Activated naive CD8-positive, alpha-beta T cell treated with anti-CD3 and anti-CD28 coated beads, Interleukin-2, amount 10 ng/mL, durations not matched to agents 7 days and 5 days (primary cell): ENCODE measurements at regions not wholly inside any gene's neighbourhood (a gene's known extent, or its start where the extent isn't known, plus 50 kb on each side); places are given as distances from the start of the nearest gene placed in this dataset.

Experiments
- ATAC-seq: fragments of 150-1000 bp; cut with Tn5 transposase; one replicate; pipeline ENCODE4 v1.10.0; 2021; ENCODE audit warnings: low read depth, moderate library complexity
- POLR2A ChIA-PET: fragments of 350-600 bp; sonication (Branson Sonifier 250); formaldehyde crosslinking; loops from one replicate; lab custom pipeline; 2021; ENCODE audit warnings: antibody characterized with exemption; lab: Charles Lee
- DNase-seq: peaks from one replicate; pipeline ENCODE4 v3.0.0; 2021
- H3K27ac Mint-ChIP-seq: one replicate; pipeline ENCODE4 v1.8.0; 2022; ENCODE audit warnings: mild to moderate bottlenecking, mixed read lengths
- H3K27me3 Mint-ChIP-seq: one replicate; pipeline ENCODE4 v1.8.0; 2022; ENCODE audit warnings: mild to moderate bottlenecking, moderate library complexity, mixed read lengths
- H3K36me3 Mint-ChIP-seq: one replicate; pipeline ENCODE4 v1.8.0; 2021; ENCODE audit warnings: mild to moderate bottlenecking, mixed read lengths
- H3K4me1 Mint-ChIP-seq: one replicate; pipeline ENCODE4 v1.8.0; 2021; ENCODE audit warnings: mixed read lengths
- H3K4me3 Mint-ChIP-seq: one replicate; pipeline ENCODE4 v1.8.0; 2022; ENCODE audit warnings: mild to moderate bottlenecking, moderate library complexity, mixed read lengths
- H3K9me3 Mint-ChIP-seq: one replicate; pipeline ENCODE4 v1.8.0; 2021; ENCODE audit warnings: mixed read lengths

DNA sequence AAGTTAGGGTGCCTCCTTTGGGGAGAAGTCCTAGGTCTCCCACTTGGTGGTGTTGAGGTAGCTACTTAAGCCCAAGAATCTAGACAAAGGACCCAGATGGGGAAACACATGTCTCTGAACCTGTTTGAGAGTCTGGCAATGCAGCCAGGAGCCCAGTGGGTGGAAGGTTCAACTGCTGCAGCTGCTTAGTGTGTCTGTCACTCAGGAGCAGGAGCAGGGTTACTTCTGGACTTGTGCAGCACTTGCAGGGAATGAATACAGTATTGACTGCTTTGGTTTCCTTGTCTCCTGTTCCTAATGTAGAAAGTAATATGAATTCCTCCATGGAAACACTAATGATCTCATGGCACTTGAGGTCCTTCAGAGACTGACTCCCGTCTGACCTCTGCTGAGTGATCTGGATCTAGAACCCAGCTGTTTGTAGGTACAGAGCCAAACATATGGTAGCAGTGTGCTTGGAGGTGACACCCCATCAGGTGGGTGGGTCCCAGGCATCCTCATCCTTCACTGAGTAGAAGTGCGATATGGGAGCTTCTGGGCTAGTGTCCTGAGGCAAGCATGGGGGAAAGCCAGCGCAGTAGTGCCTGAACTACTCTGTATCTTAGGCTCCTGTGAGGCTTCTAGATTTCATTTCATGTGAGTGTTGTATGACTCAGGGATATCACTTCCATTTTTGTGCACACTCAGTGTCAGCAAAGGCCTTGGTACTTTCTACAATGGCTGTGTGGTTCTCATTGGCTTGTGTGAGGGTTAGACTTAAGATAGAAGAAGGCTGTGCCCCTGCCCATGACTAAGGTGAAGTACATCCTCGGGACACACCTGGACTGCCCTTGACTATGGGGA is 85.0 kb upstream of the WDR1 start:
- H3K4me1 Mint-ChIP-seq, result no peaks in the 10 kb centered on the region
- no peaks in the 10 kb centered on the region for H3K36me3 Mint-ChIP-seq
- H3K27me3 Mint-ChIP-seq, result peaks cover 5% of the 10 kb centered on the region
- POLR2A ChIA-PET, result no interaction called here
- no peak for DNase-seq
- peaks cover 4% of the 10 kb centered on the region for H3K9me3 Mint-ChIP-seq
- H3K4me3 Mint-ChIP-seq, result no peak overlapping the region
- no peak for ATAC-seq
- H3K27ac Mint-ChIP-seq, result no peak overlapping the region

DNA sequence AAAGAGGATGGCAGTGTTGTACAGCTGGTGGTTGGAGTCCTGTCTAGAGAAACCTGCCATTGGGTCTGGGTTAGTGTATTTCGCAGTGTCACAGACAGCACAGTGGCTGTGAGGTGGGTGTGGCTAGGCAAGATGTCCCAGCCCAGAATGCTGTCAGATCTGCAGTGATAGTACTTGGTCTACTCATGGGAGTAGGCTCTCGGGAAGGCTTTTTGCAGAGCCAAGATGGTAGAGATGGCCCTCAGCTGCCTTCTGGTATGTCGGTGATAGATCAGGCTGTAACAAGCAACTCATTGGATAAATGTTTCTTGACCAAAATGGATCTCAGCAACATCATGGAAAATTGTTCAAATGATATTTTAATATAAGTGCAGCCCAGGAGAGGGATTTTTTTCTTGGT is 84.3 kb upstream of the WDR1 start:
- Mint-ChIP-seq H3K9me3 (peaks cover 4% of the 10 kb centered on the region), H3K27ac (no peak overlapping the region), H3K36me3 (no peaks in the 10 kb centered on the region), H3K4me1 (no peaks in the 10 kb centered on the region), H3K27me3 (peaks cover 5% of the 10 kb centered on the region), H3K4me3 (no peak overlapping the region)
- POLR2A ChIA-PET, result no interaction called here
- DNase-seq, result no peak
- no peak for ATAC-seq

DNA sequence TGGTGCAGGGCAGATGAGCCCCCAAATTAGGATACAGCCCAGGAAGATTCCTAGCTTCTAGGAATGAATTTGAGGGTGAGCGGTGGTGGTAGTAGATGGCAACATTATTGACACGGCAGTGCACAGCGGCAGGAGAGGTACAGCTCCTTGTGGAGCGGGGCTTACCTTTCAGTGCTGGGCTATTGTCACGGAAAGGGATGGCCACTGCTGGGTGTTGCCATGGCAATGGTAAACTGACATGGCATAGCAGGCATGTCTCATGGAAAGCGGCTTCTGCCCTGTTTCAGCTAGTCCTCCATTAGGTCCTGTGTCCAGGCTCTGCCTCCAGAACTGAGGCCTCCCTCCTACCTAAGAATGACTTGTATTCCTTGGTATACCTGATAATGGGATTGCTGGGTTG is 81.8 kb upstream of the WDR1 start:
- no peaks in the 10 kb centered on the region for H3K36me3 Mint-ChIP-seq
- no peak overlapping the region for H3K4me3 Mint-ChIP-seq
- POLR2A ChIA-PET, result interaction anchor here (0.5 kb wide), 1 partner anchor 218 kb away, joined by 3 read pairs; no protein-coding TSS in a partner anchor
- H3K27ac Mint-ChIP-seq, result no peak overlapping the region
- H3K27me3 Mint-ChIP-seq, result peaks cover 5% of the 10 kb centered on the region
- H3K4me1 Mint-ChIP-seq, result no peaks in the 10 kb centered on the region
- ATAC-seq, result no peak
- peaks cover 4% of the 10 kb centered on the region for H3K9me3 Mint-ChIP-seq
- DNase-seq, result no peak

- H3K36me3 Mint-ChIP-seq, result no peaks in the 10 kb centered on the region
- no peak overlapping the region for H3K4me3 Mint-ChIP-seq
- H3K9me3 Mint-ChIP-seq, result peaks cover 4% of the 10 kb centered on the region
- DNase-seq (no peak), ATAC-seq (no peak)
- no peak overlapping the region for H3K27ac Mint-ChIP-seq
- H3K4me1 Mint-ChIP-seq, result no peaks in the 10 kb centered on the region
- POLR2A ChIA-PET, result no interaction called here
- peaks cover 9% of the 10 kb centered on the region for H3K27me3 Mint-ChIP-seq
These were observed 81.4 kb upstream of the WDR1 start for GRCh38 chr4:10197952-10198351.

DNA sequence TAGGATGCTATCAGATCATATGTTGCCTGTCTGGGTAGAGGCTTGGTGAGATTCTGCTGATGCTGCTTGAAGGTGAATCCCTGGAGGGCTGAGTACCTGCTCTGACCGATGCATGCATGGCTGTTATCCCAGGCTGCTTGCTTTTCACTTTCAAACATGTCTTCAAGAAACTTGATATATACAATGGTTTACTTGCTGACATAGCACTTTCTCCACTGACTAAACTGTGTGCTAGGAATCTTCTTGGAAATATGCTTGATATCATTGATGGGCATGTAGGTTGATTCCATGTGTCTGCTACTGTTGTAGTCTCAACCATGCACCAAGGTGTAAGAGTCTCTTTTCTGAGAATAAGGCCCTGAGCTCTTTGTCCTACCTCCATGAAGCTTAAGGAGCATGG is 79.6 kb upstream of the WDR1 start:
- peaks cover 4% of the 10 kb centered on the region for H3K9me3 Mint-ChIP-seq
- H3K4me1 Mint-ChIP-seq, result no peaks in the 10 kb centered on the region

GRCh38 chr4:10192331-10192730 is 75.7 kb upstream of the WDR1 start:
- POLR2A ChIA-PET, result no interaction called here

More for the DNA sequence above, 79.6 kb upstream of the WDR1 start:
- ATAC-seq (no peak), DNase-seq (no peak)
- POLR2A ChIA-PET, result no interaction called here
- Mint-ChIP-seq H3K36me3 (no peaks in the 10 kb centered on the region), H3K27ac (no peak overlapping the region), H3K27me3 (peaks cover 11% of the 10 kb centered on the region), H3K4me3 (no peak overlapping the region)

GRCh38 chr4:10188400-10189004 is 71.9 kb upstream of the WDR1 start:
- no peak overlapping the region for H3K4me3 Mint-ChIP-seq
- DNase-seq, result no peak
- H3K27ac Mint-ChIP-seq, result no peak overlapping the region
- H3K27me3 Mint-ChIP-seq, result peaks cover 11% of the 10 kb centered on the region
- peaks cover 22% of the 10 kb centered on the region for H3K4me1 Mint-ChIP-seq
- POLR2A ChIA-PET, result no interaction called here
- H3K9me3 Mint-ChIP-seq, result no peaks in the 10 kb centered on the region
- no peaks in the 10 kb centered on the region for H3K36me3 Mint-ChIP-seq
- ATAC-seq, result no peak

More at GRCh38 chr4:10192331-10192730, 75.7 kb upstream of the WDR1 start:
- Mint-ChIP-seq H3K36me3 (no peaks in the 10 kb centered on the region), H3K4me3 (no peak overlapping the region), H3K9me3 (peaks cover 3% of the 10 kb centered on the region), H3K27ac (no peak overlapping the region), H3K27me3 (peaks cover 11% of the 10 kb centered on the region), H3K4me1 (no peaks in the 10 kb centered on the region)
- ATAC-seq (no peak), DNase-seq (no peak)

GRCh38 chr4:10186228-10187214 is 69.9 kb upstream of the WDR1 start:
- no peak overlapping the region for H3K27ac Mint-ChIP-seq
- no peak overlapping the region for H3K4me3 Mint-ChIP-seq
- DNase-seq (no peak), ATAC-seq (no peak)
- H3K36me3 Mint-ChIP-seq, result peaks cover 8% of the 10 kb centered on the region
- POLR2A ChIA-PET, result no interaction called here
- peaks cover 41% of the 10 kb centered on the region for H3K4me1 Mint-ChIP-seq
- peaks cover 4% of the 10 kb centered on the region for H3K9me3 Mint-ChIP-seq
- peaks cover 7% of the 10 kb centered on the region for H3K27me3 Mint-ChIP-seq

DNA sequence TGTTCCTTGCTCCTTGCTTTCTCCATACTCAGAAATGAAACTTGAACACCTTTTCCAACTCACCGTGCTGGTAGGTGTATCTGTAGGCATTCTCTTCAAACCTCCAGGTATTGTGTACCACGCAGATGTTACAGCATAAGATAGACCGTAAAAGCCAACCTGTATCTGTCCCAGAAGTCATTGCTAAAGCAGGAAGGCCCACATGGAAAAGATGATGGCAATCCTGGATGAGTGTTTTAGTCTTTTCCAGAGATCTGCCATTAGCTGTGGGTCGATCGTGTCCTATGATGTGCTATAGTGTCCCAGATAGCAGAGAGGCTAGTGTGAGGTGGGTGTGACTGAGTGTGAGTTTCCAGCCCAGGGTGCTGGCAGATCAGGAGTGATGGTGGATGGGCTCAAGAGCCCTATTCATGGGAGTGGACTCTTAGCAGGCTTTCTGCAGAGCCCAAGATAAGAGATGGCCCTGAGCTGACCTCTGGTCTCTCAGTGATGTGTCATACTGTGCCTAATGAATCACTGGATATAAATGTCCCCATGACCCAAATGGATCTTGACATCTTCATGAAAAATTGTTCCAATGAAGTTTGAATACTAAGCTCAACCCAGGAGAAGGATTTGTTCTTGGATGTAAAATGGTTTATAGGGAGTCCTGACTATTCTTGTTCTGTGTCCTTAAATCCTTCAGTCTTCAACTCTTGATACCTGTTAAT is 69.1 kb upstream of the WDR1 start:
- Mint-ChIP-seq H3K27ac (peak overlapping the region; percentile 24), H3K36me3 (peaks cover 13% of the 10 kb centered on the region), H3K4me1 (peaks cover 49% of the 10 kb centered on the region), H3K27me3 (peaks cover 3% of the 10 kb centered on the region), H3K9me3 (peaks cover 4% of the 10 kb centered on the region), H3K4me3 (no peak overlapping the region)
- DNase-seq, result no peak
- ATAC-seq, result no peak
- POLR2A ChIA-PET, result no interaction called here

DNA sequence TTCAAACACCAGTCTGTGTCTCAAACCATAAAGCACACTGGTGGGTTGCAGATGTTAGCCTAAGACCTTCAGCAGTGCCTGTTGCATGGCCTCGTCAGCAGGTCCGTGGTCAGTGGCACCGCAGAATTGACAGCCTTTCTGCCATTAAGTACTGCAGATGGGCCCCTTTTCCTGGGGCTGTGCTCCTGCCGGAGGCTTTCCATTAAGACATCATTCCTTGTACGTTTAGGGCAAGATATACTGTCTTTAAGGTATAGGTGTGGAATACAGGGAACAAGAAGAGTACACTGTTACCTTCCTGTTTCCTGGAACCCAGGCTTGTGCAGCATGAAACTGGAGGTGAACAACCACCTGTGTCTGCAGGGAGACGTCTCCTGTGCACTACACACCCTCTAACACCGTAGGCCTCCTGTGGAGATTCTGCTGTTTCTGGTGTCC is 67.9 kb upstream of the WDR1 start:
- Mint-ChIP-seq H3K4me1 (peaks cover 56% of the 10 kb centered on the region), H3K4me3 (no peak overlapping the region), H3K27ac (no peak overlapping the region), H3K9me3 (peaks cover 10% of the 10 kb centered on the region), H3K36me3 (peaks cover 20% of the 10 kb centered on the region), H3K27me3 (no peaks in the 10 kb centered on the region)
- DNase-seq (no peak), ATAC-seq (no peak)
- POLR2A ChIA-PET, result interaction anchor here (0.9 kb wide), 1 partner anchor 67 kb away, joined by 3 read pairs; no protein-coding TSS in a partner anchor

DNA sequence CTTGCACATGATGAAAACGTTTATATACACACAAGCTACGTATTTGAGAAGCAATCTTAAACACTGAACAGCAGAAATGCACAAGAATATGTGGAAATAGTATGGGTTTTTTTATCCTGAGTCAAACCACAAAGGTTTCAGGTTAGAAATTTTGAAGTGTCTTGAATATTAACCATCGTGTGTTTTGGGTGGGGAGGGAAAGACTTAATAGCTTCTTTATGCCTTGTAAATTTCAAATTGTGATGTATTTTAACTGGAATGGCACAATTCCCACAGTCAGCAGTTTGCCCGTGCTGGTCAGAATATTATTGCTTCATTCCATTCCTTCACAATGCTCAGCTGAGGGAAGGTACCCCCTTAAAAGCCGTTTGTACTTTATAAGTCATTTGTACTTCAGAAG is 67.4 kb upstream of the WDR1 start:
- H3K27me3 Mint-ChIP-seq, result no peaks in the 10 kb centered on the region
- DNase-seq (no peak), ATAC-seq (no peak)
- H3K9me3 Mint-ChIP-seq, result peaks cover 10% of the 10 kb centered on the region
- peak overlapping the region; percentile 51 for H3K4me3 Mint-ChIP-seq
- peak overlapping the region; percentile 43 for H3K27ac Mint-ChIP-seq
- peaks cover 20% of the 10 kb centered on the region for H3K36me3 Mint-ChIP-seq
- H3K4me1 Mint-ChIP-seq, result peaks cover 56% of the 10 kb centered on the region
- POLR2A ChIA-PET, result interaction anchor here (0.9 kb wide), 1 partner anchor 67 kb away, joined by 3 read pairs; no protein-coding TSS in a partner anchor

DNA sequence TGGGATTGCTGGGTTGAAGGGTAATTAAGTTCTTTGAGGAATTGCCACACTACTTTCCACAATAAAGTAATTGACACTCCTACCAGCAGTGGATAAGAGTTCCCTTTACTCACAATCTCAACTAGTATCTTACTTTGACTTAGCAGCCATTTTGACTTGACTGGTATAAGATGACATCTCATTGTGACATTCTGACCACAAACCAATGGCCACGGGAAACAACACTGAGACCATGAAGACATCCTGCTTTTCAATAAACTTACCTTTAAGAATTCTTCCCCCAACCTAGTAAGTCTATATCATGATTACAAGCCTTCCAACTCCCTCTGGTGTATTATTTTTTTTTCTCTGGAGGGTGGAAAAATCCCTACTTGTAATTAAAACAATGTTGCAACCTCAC is 66.9 kb upstream of the WDR1 start:
- ATAC-seq (peak; percentile 38), DNase-seq (no peak)
- H3K27ac Mint-ChIP-seq, result peak overlapping the region; percentile 43
- H3K36me3 Mint-ChIP-seq, result peaks cover 20% of the 10 kb centered on the region
- no peaks in the 10 kb centered on the region for H3K27me3 Mint-ChIP-seq
- H3K4me1 Mint-ChIP-seq, result peaks cover 56% of the 10 kb centered on the region
- POLR2A ChIA-PET, result no interaction called here
- H3K9me3 Mint-ChIP-seq, result peaks cover 10% of the 10 kb centered on the region
- peak overlapping the region; percentile 51 for H3K4me3 Mint-ChIP-seq
